Body of pancreas (tissue), 4 donors: ENCODE measurements at regions not wholly inside any gene's neighbourhood (a gene's known extent, or its start where the extent isn't known, plus 50 kb on each side); places are given as distances from the start of the nearest gene placed in this dataset.

Experiments used
- CTCF ChIP-seq, 7 experiments: fragments of 450-650 bp in 4 of 7; fragments of 200-600 bp in 3 of 7; sonication (generic) in 3 of 7; IDR thresholded peaks; one replicate each; pipeline ENCODE4 v1.5.1; 2016 to 2019; ENCODE audit warnings: antibody characterized with exemption in 7 of 7
- POLR2A ChIP-seq, 3 donors: fragments of 450-650 bp; IDR thresholded peaks; one replicate each; pipeline ENCODE4 v1.6.1; 2016; ENCODE audit warnings: antibody characterized with exemption in 3 of 3, mild to moderate bottlenecking in 2 of 3

GRCh38 chr4:60926624-60927023 is 273.5 kb upstream of the ADGRL3 start:
- no peak for TF ChIP-seq POLR2A (IDR thresholded peaks at IDR 0.05)
- no peak for TF ChIP-seq CTCF (IDR thresholded peaks at IDR 0.05)
